Upper lobe of left lung (tissue), 4 donors: ENCODE measurements at regions not wholly inside any gene's neighbourhood (a gene's known extent, or its start where the extent isn't known, plus 50 kb on each side); places are given as distances from the start of the nearest gene placed in this dataset.
"Not testable (repeated sequence)": the region's sequence is repeated elsewhere in the genome, so short reads cannot be mapped to it uniquely, and the experiment has no call there.

Experiments
- POLR2A ChIP-seq, 4 donors: fragments of 450-650 bp; IDR thresholded peaks; one replicate each; pipeline ENCODE4 v1.5.1; 2016 to 2017; ENCODE audit warnings: antibody characterized with exemption in 4 of 4, mild to moderate bottlenecking in 2 of 4
- POLR2AphosphoS5 ChIP-seq, 2 donors: sonication (generic); formaldehyde crosslinking; IDR thresholded peaks; one replicate each; pipeline ENCODE4 v1.5.1; 2017; ENCODE audit warnings: antibody characterized with exemption in 2 of 2
- TF ChIP-seq, protein P1 (sequence below), 6 experiments: fragments of 450-650 bp in 4 of 6; fragments of 200-600 bp in 2 of 6; sonication (generic) in 2 of 6; IDR thresholded peaks; one replicate each; pipeline ENCODE4 v1.5.1; 2016 to 2019; ENCODE audit warnings: antibody characterized with exemption in 6 of 6

DNA sequence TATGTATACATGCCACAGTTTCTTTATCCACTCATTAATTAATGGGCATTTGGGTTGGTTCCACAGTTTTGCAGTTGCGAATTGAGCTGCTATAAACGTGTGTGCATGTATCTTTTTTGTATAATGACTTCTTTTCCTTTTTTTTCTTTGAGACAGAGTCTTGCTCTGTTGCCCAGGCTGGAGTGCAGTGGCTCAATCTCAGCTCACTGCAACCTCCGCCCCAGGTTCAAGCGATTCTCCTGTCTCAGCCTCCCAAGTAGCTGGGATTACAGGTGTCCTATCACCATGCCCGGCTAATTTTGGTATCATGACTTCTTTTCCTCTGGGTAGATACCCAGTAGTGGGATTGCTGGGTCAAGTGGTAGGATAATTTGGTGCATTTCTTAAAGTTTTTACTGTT, 211.4 kb downstream of the BCAS1 start:
- not testable (repeated sequence) for TF ChIP-seq POLR2A, POLR2AphosphoS5 (IDR thresholded peaks at IDR 0.05)
- TF ChIP-seq, protein P1, sequence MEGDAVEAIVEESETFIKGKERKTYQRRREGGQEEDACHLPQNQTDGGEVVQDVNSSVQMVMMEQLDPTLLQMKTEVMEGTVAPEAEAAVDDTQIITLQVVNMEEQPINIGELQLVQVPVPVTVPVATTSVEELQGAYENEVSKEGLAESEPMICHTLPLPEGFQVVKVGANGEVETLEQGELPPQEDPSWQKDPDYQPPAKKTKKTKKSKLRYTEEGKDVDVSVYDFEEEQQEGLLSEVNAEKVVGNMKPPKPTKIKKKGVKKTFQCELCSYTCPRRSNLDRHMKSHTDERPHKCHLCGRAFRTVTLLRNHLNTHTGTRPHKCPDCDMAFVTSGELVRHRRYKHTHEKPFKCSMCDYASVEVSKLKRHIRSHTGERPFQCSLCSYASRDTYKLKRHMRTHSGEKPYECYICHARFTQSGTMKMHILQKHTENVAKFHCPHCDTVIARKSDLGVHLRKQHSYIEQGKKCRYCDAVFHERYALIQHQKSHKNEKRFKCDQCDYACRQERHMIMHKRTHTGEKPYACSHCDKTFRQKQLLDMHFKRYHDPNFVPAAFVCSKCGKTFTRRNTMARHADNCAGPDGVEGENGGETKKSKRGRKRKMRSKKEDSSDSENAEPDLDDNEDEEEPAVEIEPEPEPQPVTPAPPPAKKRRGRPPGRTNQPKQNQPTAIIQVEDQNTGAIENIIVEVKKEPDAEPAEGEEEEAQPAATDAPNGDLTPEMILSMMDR (IDR thresholded peaks at IDR 0.05) = not testable (repeated sequence)
